H9 (cell line): ENCODE measurements at regions not wholly inside any gene's neighbourhood (a gene's known extent, or its start where the extent isn't known, plus 50 kb on each side); places are given as distances from the start of the nearest gene placed in this dataset.

Source experiments
- DNase-seq: peaks from one replicate; pipeline ENCODE4 v3.0.0-alpha.2; 2017
- H2AFZ ChIP-seq: one replicate; pipeline ENCODE4 v1.6.1; 2013; ENCODE audit warnings: mild to moderate bottlenecking, low read length, control low read depth, moderate library complexity
- H2AK5ac ChIP-seq: 2 replicates; pipeline ENCODE4 v1.6.1; 2013; ENCODE audit warnings: low read length, control low read depth, mixed read lengths; ENCODE audit not compliant: insufficient read length
- H2BK120ac ChIP-seq: one replicate; pipeline ENCODE4 v1.6.1; 2013; ENCODE audit warnings: low read depth, mild to moderate bottlenecking, low read length, control low read depth, inconsistent platforms; ENCODE audit not compliant: poor library complexity, severe bottlenecking
- H2BK12ac ChIP-seq: 2 replicates; pipeline ENCODE4 v1.6.1; 2013; ENCODE audit warnings: low read length, control low read depth, mixed read lengths, low read depth; ENCODE audit not compliant: insufficient read length
- H2BK15ac ChIP-seq: 2 replicates; pipeline ENCODE4 v1.6.1; 2013; ENCODE audit warnings: low read depth, low read length, control low read depth
- H2BK20ac ChIP-seq: one replicate; pipeline ENCODE4 v1.6.1; 2013; ENCODE audit warnings: low read depth, mild to moderate bottlenecking, low read length, control low read depth, inconsistent platforms; ENCODE audit not compliant: poor library complexity, severe bottlenecking
- H2BK5ac ChIP-seq: 2 replicates; pipeline ENCODE4 v1.6.1; 2013; ENCODE audit warnings: low read length, control low read depth, mixed read lengths; ENCODE audit not compliant: insufficient read length
- H3K14ac ChIP-seq: 2 replicates; pipeline ENCODE4 v1.6.1; 2013; ENCODE audit warnings: low read length, control low read depth; ENCODE audit not compliant: insufficient read depth
- H3K18ac ChIP-seq: 2 replicates; pipeline ENCODE4 v1.6.1; 2013; ENCODE audit warnings: low read depth, mild to moderate bottlenecking, mixed read lengths, low read length, control low read depth; ENCODE audit not compliant: insufficient read length
- H3K23ac ChIP-seq: 2 replicates; pipeline ENCODE4 v1.6.1; 2013; ENCODE audit warnings: low read length, control low read depth, mixed read lengths, low read depth; ENCODE audit not compliant: insufficient read length
- H3K23me2 ChIP-seq: 2 replicates; pipeline ENCODE4 v1.6.1; 2013; ENCODE audit warnings: low read depth, mild to moderate bottlenecking, mixed read lengths, low read length, control low read depth; ENCODE audit not compliant: insufficient read length, poor library complexity, severe bottlenecking
- H3K27ac ChIP-seq: 2 replicates; pipeline ENCODE4 v1.5.1; 2013; ENCODE audit warnings: low read length, control low read depth, mixed read lengths, low read depth; ENCODE audit not compliant: insufficient read length
- H3K27me3 ChIP-seq: 2 replicates; pipeline ENCODE4 v1.6.1; 2013; ENCODE audit warnings: low read length, control low read depth, inconsistent platforms; ENCODE audit not compliant: insufficient read depth
- H3K4ac ChIP-seq: 2 replicates; pipeline ENCODE4 v1.6.1; 2013; ENCODE audit warnings: low read depth, mild to moderate bottlenecking, control low read depth, inconsistent platforms, low read length, moderate library complexity
- H3K4me1 ChIP-seq: 2 replicates; pipeline ENCODE4 v1.6.1; 2013; ENCODE audit warnings: low read length, control low read depth, inconsistent platforms; ENCODE audit not compliant: insufficient read depth
- H3K4me2 ChIP-seq: 2 replicates; pipeline ENCODE4 v1.6.1; 2013; ENCODE audit warnings: low read length, control low read depth, mixed read lengths; ENCODE audit not compliant: insufficient read length, insufficient read depth
- H3K56ac ChIP-seq: 2 replicates; pipeline ENCODE4 v1.6.1; 2013; ENCODE audit warnings: low read depth, mild to moderate bottlenecking, mixed read lengths, low read length, control low read depth; ENCODE audit not compliant: insufficient read length
- H3K79me1 ChIP-seq: 2 replicates; pipeline ENCODE4 v1.6.1; 2013; ENCODE audit warnings: low read depth, mild to moderate bottlenecking, moderate library complexity, low read length, control low read depth, inconsistent platforms; ENCODE audit not compliant: insufficient read depth, poor library complexity, severe bottlenecking
- H3K79me2 ChIP-seq: 2 replicates; pipeline ENCODE4 v1.6.1; 2013; ENCODE audit warnings: low read length, control low read depth, inconsistent platforms; ENCODE audit not compliant: insufficient read depth
- H3K9ac ChIP-seq: 2 replicates; pipeline ENCODE4 v1.6.1; 2013; ENCODE audit warnings: low read length, control low read depth, mixed read lengths; ENCODE audit not compliant: insufficient read length; ENCODE audit errors: extremely low read depth
- H3K9me3 ChIP-seq: one replicate; pipeline ENCODE4 v1.6.1; 2013; ENCODE audit warnings: low read depth, low read length, inconsistent platforms; ENCODE audit not compliant: control insufficient read depth
- H3T11ph ChIP-seq: one replicate; pipeline ENCODE4 v1.6.1; 2013; ENCODE audit warnings: mild to moderate bottlenecking, low read length, control low read depth, inconsistent platforms
- H4K20me1 ChIP-seq: one replicate; pipeline ENCODE4 v1.6.1; 2013; ENCODE audit not compliant: control insufficient read depth, insufficient read length, insufficient read depth
- H4K5ac ChIP-seq: 2 replicates; pipeline ENCODE4 v1.6.1; 2013; ENCODE audit warnings: low read depth, mild to moderate bottlenecking, mixed read lengths, low read length, control low read depth; ENCODE audit not compliant: insufficient read length
- H4K8ac ChIP-seq: replicated peaks from 2 replicates; pipeline ENCODE4 v1.6.1; 2013; ENCODE audit warnings: low read length, control low read depth, mixed read lengths, low read depth; ENCODE audit not compliant: insufficient read length
- H4K91ac ChIP-seq: 2 replicates; pipeline ENCODE4 v1.6.1; 2013; ENCODE audit warnings: low read depth, mild to moderate bottlenecking, moderate library complexity, mixed read lengths, low read length, control low read depth; ENCODE audit not compliant: insufficient read length
- H3K27ac Mint-ChIP-seq, 3 experiments: 2 replicates in 2 of 3; 3 replicates in 1 of 3; pipeline ENCODE4 v1.8.0; 2020 to 2021; ENCODE audit warnings: mixed read lengths in 3 of 3, mild to moderate bottlenecking in 1 of 3, moderate library complexity in 1 of 3
- H3K27me3 Mint-ChIP-seq: 2 replicates; pipeline ENCODE4 v1.8.0; 2021; ENCODE audit warnings: low read depth, mild to moderate bottlenecking, moderate library complexity, mixed read lengths
- H3K36me3 Mint-ChIP-seq, 3 experiments: 2 replicates in 2 of 3; 3 replicates in 1 of 3; pipeline ENCODE4 v1.8.0; 2020 to 2021; ENCODE audit warnings: low read depth in 3 of 3, mixed read lengths in 3 of 3; ENCODE audit not compliant: insufficient read depth in 1 of 3
- H3K4me1 Mint-ChIP-seq, 2 experiments: 2 replicates each; pipeline ENCODE4 v1.8.0; 2020; ENCODE audit warnings: mixed read lengths in 2 of 2
- H3K4me3 Mint-ChIP-seq, 2 experiments: 2 replicates in 1 of 2; 3 replicates in 1 of 2; pipeline ENCODE4 v1.8.0; 2020 to 2021; ENCODE audit warnings: mild to moderate bottlenecking in 2 of 2, mixed read lengths in 2 of 2, moderate library complexity in 1 of 2
- H3K9me3 Mint-ChIP-seq, 2 experiments: 2 replicates in 1 of 2; 3 replicates in 1 of 2; pipeline ENCODE4 v1.8.0; 2020; ENCODE audit warnings: mild to moderate bottlenecking in 2 of 2, mixed read lengths in 2 of 2, moderate library complexity in 1 of 2
- WGBS: extraction: QIAGEN DNeasy Blood & Tissue Kit; methylation state at CpG from one replicate; pipeline ENCODE4 v1.1.7; 2013; ENCODE audit warnings: missing lambda C conversion rate, low lambda C conversion rate, mixed read lengths; ENCODE audit not compliant: insufficient read length; ENCODE audit errors: extremely low coverage; 5-methylcytosine and 5-hydroxymethylcytosine counted together
- TF ChIP-seq, protein P1 (sequence below): fragments of 200-600 bp; sonication (generic); conservative IDR thresholded peaks from 3 replicates; pipeline ENCODE4 v1.8.0; 2021; ENCODE audit warnings: antibody characterized with exemption, mild to moderate bottlenecking

DNA sequence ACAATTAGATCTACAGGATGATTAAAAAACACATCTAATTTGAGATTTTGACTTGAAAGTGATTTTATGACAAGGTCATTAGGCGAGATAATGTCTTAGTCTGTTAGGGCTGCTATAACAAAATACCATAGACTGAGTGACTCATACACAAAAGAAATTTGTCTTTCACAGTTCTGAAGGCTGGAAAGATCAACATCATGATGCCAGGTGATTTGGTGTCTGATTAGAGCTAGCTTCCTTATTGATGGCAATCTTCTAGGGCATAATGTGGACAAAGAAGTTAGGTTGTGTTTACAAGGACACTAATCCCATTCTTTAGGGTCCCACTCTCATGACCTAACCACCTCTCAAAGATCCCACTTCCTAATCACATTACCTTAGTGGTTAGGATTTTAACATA is 256.7 kb downstream of the TUSC1 start:
- TF ChIP-seq, protein P1, sequence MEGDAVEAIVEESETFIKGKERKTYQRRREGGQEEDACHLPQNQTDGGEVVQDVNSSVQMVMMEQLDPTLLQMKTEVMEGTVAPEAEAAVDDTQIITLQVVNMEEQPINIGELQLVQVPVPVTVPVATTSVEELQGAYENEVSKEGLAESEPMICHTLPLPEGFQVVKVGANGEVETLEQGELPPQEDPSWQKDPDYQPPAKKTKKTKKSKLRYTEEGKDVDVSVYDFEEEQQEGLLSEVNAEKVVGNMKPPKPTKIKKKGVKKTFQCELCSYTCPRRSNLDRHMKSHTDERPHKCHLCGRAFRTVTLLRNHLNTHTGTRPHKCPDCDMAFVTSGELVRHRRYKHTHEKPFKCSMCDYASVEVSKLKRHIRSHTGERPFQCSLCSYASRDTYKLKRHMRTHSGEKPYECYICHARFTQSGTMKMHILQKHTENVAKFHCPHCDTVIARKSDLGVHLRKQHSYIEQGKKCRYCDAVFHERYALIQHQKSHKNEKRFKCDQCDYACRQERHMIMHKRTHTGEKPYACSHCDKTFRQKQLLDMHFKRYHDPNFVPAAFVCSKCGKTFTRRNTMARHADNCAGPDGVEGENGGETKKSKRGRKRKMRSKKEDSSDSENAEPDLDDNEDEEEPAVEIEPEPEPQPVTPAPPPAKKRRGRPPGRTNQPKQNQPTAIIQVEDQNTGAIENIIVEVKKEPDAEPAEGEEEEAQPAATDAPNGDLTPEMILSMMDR = no peak

More for the DNA sequence above, 256.7 kb downstream of the TUSC1 start:
- Histone ChIP-seq H3K79me1 (no peaks in the 10 kb centered on the region), H2BK120ac (no peak overlapping the region), H2AK5ac (no peak overlapping the region), H3K18ac (no peak overlapping the region), H2BK5ac (no peak overlapping the region), H3K9me3 (no peaks in the 10 kb centered on the region), H4K20me1 (no peaks in the 10 kb centered on the region), H3K27ac (no peak overlapping the region), H4K5ac (no peak overlapping the region), H2BK15ac (no peak overlapping the region), H3K4ac (no peak overlapping the region), H3K9ac (no peak overlapping the region), H3K27me3 (no peaks in the 10 kb centered on the region), H3K4me1 (no peaks in the 10 kb centered on the region), H3K79me2 (no peaks in the 10 kb centered on the region), H4K91ac (no peak overlapping the region), H3K23me2 (no peaks in the 10 kb centered on the region), H3T11ph (no peak overlapping the region), H2AFZ (no peak overlapping the region), H3K14ac (no peak overlapping the region), H3K56ac (no peak overlapping the region), H3K4me2 (no peak overlapping the region), H4K8ac (no peak overlapping the region), H2BK20ac (no peak overlapping the region), H2BK12ac (no peak overlapping the region), H3K23ac (no peak overlapping the region)
- peaks cover 5 to 13% (median 6%) of the 10 kb centered on the region in 3 experiments; a peak in 6 of 7 replicates for H3K36me3 Mint-ChIP-seq
- no peak for DNase-seq
- H3K4me1 Mint-ChIP-seq = no peaks in the 10 kb centered on the region
- H3K4me3 Mint-ChIP-seq = no peak overlapping the region
- WGBS = no CpG with 5 or more reads among the region's 1 CpG
- H3K9me3 Mint-ChIP-seq = peaks cover 9 to 17% of the 10 kb centered on the region in 2 experiments
- H3K27me3 Mint-ChIP-seq = no peaks in the 10 kb centered on the region
- H3K27ac Mint-ChIP-seq = no peak overlapping the region
